ENCODE measurements at regions not wholly inside any gene's neighbourhood (a gene's known extent, or its start where the extent isn't known, plus 50 kb on each side); places are given as distances from the start of the nearest gene placed in this dataset.

DNA sequence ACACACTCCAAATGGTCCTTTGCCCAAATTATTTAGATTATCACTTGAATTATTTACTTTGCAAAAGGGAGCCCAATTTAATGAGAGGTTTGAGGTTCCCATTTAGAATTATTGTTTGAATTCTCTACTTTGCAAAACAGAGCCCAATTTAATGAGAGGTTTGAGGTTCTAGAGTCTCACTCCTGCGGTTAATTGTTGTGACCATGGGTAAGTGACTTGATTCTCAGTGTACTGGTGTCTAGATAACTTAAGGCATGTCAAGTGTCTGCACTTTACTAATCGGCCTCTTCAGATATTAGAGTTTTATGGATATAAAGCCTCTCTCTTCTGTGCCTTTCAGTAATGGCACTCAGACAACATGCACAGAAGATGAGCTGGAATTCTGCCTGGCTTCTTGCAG lies 67.5 kb downstream of the YIPF5 start:
- TF ChIP-seq, protein P1, sequence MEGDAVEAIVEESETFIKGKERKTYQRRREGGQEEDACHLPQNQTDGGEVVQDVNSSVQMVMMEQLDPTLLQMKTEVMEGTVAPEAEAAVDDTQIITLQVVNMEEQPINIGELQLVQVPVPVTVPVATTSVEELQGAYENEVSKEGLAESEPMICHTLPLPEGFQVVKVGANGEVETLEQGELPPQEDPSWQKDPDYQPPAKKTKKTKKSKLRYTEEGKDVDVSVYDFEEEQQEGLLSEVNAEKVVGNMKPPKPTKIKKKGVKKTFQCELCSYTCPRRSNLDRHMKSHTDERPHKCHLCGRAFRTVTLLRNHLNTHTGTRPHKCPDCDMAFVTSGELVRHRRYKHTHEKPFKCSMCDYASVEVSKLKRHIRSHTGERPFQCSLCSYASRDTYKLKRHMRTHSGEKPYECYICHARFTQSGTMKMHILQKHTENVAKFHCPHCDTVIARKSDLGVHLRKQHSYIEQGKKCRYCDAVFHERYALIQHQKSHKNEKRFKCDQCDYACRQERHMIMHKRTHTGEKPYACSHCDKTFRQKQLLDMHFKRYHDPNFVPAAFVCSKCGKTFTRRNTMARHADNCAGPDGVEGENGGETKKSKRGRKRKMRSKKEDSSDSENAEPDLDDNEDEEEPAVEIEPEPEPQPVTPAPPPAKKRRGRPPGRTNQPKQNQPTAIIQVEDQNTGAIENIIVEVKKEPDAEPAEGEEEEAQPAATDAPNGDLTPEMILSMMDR (IDR thresholded peaks at IDR 0.05) = no peak
- no peak for TF ChIP-seq POLR2A (IDR thresholded peaks at IDR 0.05)

Data from testis (tissue), 2 donors.